GM18502 (cell line): ENCODE measurements at regions not wholly inside any gene's neighbourhood (a gene's known extent, or its start where the extent isn't known, plus 50 kb on each side); places are given as distances from the start of the nearest gene placed in this dataset.
"Not testable (repeated sequence)": the region's sequence is repeated elsewhere in the genome, so short reads cannot be mapped to it uniquely, and the experiment has no call there.

Source experiments
- ATAC-seq: cut with Tn5 transposase; IDR thresholded peaks from one replicate; pipeline ENCODE4 v1.9.1; 2021; ENCODE audit warnings: mild to moderate bottlenecking; ENCODE audit not compliant: unreplicated experiment, poor library complexity

GRCh38 chr4:116223040-116223732 lies 862.2 kb downstream of the TRAM1L1 start:
- ATAC-seq: no peak

GRCh38 chr4:116217781-116218180 lies 867.6 kb downstream of the TRAM1L1 start:
- no peak for ATAC-seq

GRCh38 chr4:116215622-116216021 lies 869.8 kb downstream of the TRAM1L1 start:
- no peak for ATAC-seq

GRCh38 chr4:116202524-116202923 lies 882.9 kb downstream of the TRAM1L1 start:
- no peak for ATAC-seq

GRCh38 chr4:116197317-116197809 lies 888.0 kb downstream of the TRAM1L1 start:
- ATAC-seq: no peak

GRCh38 chr4:116183241-116183640 lies 902.1 kb downstream of the TRAM1L1 start:
- no peak for ATAC-seq

GRCh38 chr4:116180157-116180601 lies 905.2 kb downstream of the TRAM1L1 start:
- ATAC-seq: no peak

GRCh38 chr4:116151371-116151770 lies 934.0 kb downstream of the TRAM1L1 start:
- ATAC-seq: not testable (repeated sequence)

- ATAC-seq: no peak
Measured at GRCh38 chr4:116150152-116150551, 935.2 kb downstream of the TRAM1L1 start.

- ATAC-seq: no peak
Measured at GRCh38 chr4:116143198-116143597, 942.2 kb downstream of the TRAM1L1 start.

GRCh38 chr4:116132946-116133345 lies 952.4 kb downstream of the TRAM1L1 start:
- ATAC-seq: no peak

GRCh38 chr4:116126794-116127193 lies 958.6 kb downstream of the TRAM1L1 start:
- ATAC-seq: no peak

- no peak for ATAC-seq
Measured at GRCh38 chr4:116122124-116122523, 963.3 kb downstream of the TRAM1L1 start.

- ATAC-seq: no peak
Measured at GRCh38 chr4:116118221-116118620, 967.2 kb downstream of the TRAM1L1 start.

GRCh38 chr4:116112861-116113260 lies 972.5 kb downstream of the TRAM1L1 start:
- ATAC-seq: not testable (repeated sequence)

- no peak for ATAC-seq
Measured at GRCh38 chr4:116110713-116111112, 974.7 kb downstream of the TRAM1L1 start.

- ATAC-seq: no peak
Measured at GRCh38 chr4:116108606-116109005, 976.8 kb downstream of the TRAM1L1 start.

GRCh38 chr4:116101321-116101720 lies 984.1 kb downstream of the TRAM1L1 start:
- no peak for ATAC-seq

- no peak for ATAC-seq
Measured at GRCh38 chr4:116099596-116099995, 985.8 kb downstream of the TRAM1L1 start.

GRCh38 chr4:116097353-116097752 lies 983.9 kb upstream of the NDST4 start:
- not testable (repeated sequence) for ATAC-seq

- ATAC-seq: no peak
Measured at GRCh38 chr4:116092961-116093360, 979.5 kb upstream of the NDST4 start.

- ATAC-seq: no peak
Measured at GRCh38 chr4:116088771-116089170, 975.4 kb upstream of the NDST4 start.
